GM12878 (cell line): ENCODE measurements at regions not wholly inside any gene's neighbourhood (a gene's known extent, or its start where the extent isn't known, plus 50 kb on each side); places are given as distances from the start of the nearest gene placed in this dataset.

ENCODE experiments used
- ATAC-seq: fragments of 200-7000 bp; cut with Tn5 transposase; 3 replicates; pipeline ENCODE4 v1.9.1; 2020; ENCODE audit warnings: mild to moderate bottlenecking, moderate library complexity
- BruUV-seq: library from RNA; stranded (reverse); fragments of 400-500 nt; replicated peaks from 2 replicates; lab custom pipeline; 2021; lab: Mats Ljungman, UMichigan
- CTCF ChIA-PET: fragments of 300-600 bp; sonication (Branson Sonifier 250); formaldehyde crosslinking; extraction: SDS; loops from one replicate; lab custom pipeline; 2021; ENCODE audit warnings: inconsistent platforms; lab: Yijun Ruan, JAX
- POLR2A ChIA-PET: fragments of 350-600 bp; formaldehyde crosslinking; extraction: SDS; loops from one replicate; lab custom pipeline; 2021; ENCODE audit warnings: inconsistent platforms; lab: Charles Lee
- RAD21 ChIA-PET: fragments of 300-600 bp; sonication (Branson Sonifier 250); formaldehyde crosslinking; loops from one replicate; lab custom pipeline; 2023; ENCODE audit warnings: antibody characterized with exemption; ENCODE audit not compliant: unreplicated experiment; lab: Charles Lee
- SMC1A ChIA-PET: fragments of 300-600 bp; sonication (Branson Sonifier 250); formaldehyde crosslinking; loops from one replicate; lab custom pipeline; 2023; ENCODE audit not compliant: unreplicated experiment, uncharacterized antibody; lab: Charles Lee
- DNase-seq: peaks from one replicate; pipeline ENCODE4 v3.0.0-alpha.2; 2011; ENCODE audit warnings: low read depth, low spot score
- FAIRE-seq: peaks from 3 replicates; lab custom pipeline; 2011; peaks lifted over from hg19 to GRCh38; lab: Jason Lieb, UNC
- H2AFZ ChIP-seq: 2 replicates; pipeline ENCODE4 v1.6.0; 2011; ENCODE audit warnings: low read depth, low read length, control low read depth; ENCODE audit not compliant: control insufficient read depth
- H3K27ac ChIP-seq: 2 replicates; pipeline ENCODE4 v1.5.1; 2011; ENCODE audit warnings: control low read depth; ENCODE audit not compliant: control insufficient read depth, insufficient read depth
- H3K27me3 ChIP-seq, 2 experiments: replicated peaks in 1 of 2; 2 replicates each; pipeline versions ENCODE4 v1.6.0 to v1.6.1; 2011; ENCODE audit warnings: low read length in 1 of 2; ENCODE audit not compliant: control insufficient read depth in 2 of 2, insufficient read depth in 2 of 2
- H3K36me3 ChIP-seq, 2 experiments: 2 replicates each; pipeline ENCODE4 v1.5.1; 2011; ENCODE audit warnings: low read length in 1 of 2; ENCODE audit not compliant: control insufficient read depth in 2 of 2, insufficient read depth in 2 of 2
- H3K4me1 ChIP-seq: 2 replicates; pipeline ENCODE4 v1.6.1; 2011; ENCODE audit warnings: mild to moderate bottlenecking, low read length, moderate library complexity, mixed read lengths; ENCODE audit not compliant: control insufficient read depth, insufficient read depth
- H3K4me2 ChIP-seq: 2 replicates; pipeline ENCODE4 v1.6.0; 2011; ENCODE audit warnings: control low read depth; ENCODE audit not compliant: control insufficient read depth, insufficient read depth
- H3K4me3 ChIP-seq: fragments of 200-600 bp; sonication (generic); 2 replicates; pipeline ENCODE4 v1.5.1; 2016
- H3K79me2 ChIP-seq: 2 replicates; pipeline ENCODE4 v1.6.0; 2011; ENCODE audit warnings: low read length; ENCODE audit not compliant: control insufficient read depth, insufficient read depth
- H3K9ac ChIP-seq: 2 replicates; pipeline ENCODE4 v1.8.0; 2011; ENCODE audit warnings: low read length, control low read depth, mixed read lengths; ENCODE audit not compliant: control insufficient read depth, insufficient read depth
- H3K9me3 ChIP-seq: replicated peaks from 3 replicates; pipeline ENCODE4 v1.5.1; 2011; ENCODE audit warnings: mild to moderate bottlenecking, low read length; ENCODE audit not compliant: control insufficient read depth, insufficient read depth
- H4K20me1 ChIP-seq: 2 replicates; pipeline ENCODE4 v1.6.0; 2011; ENCODE audit not compliant: control insufficient read depth, insufficient read depth
- ATF3 ChIP-seq: IDR thresholded peaks from 2 replicates; pipeline ENCODE4 v1.6.1; 2011; ENCODE audit warnings: low read depth, mild to moderate bottlenecking, low read length, moderate library complexity, borderline replicate concordance; ENCODE audit errors: extremely low read depth
- BCL3 ChIP-seq: IDR thresholded peaks from 2 replicates; pipeline ENCODE4 v1.6.1; 2011; ENCODE audit warnings: borderline replicate concordance, low read depth, mild to moderate bottlenecking, moderate library complexity, low read length; ENCODE audit not compliant: insufficient read depth, poor library complexity, severe bottlenecking
- EED ChIP-seq: sonication (generic); IDR thresholded peaks from 2 replicates; pipeline ENCODE4 v1.6.1; 2016; ENCODE audit warnings: antibody characterized with exemption, low read depth
- MXI1 ChIP-seq: fragments of 150-350 bp; IDR thresholded peaks from 2 replicates; pipeline ENCODE4 v1.6.1; 2011; ENCODE audit warnings: low read depth, mild to moderate bottlenecking, inconsistent platforms, low read length, improper control_type of control experiment
- NFYB ChIP-seq: IDR thresholded peaks from 2 replicates; pipeline ENCODE4 v1.6.1; 2011; ENCODE audit warnings: low read depth, mild to moderate bottlenecking, low read length, improper control_type of control experiment, moderate library complexity; ENCODE audit not compliant: insufficient read depth
- NRF1 ChIP-seq: conservative IDR thresholded peaks from 2 replicates; pipeline ENCODE4 v1.6.1; 2011; ENCODE audit warnings: mild to moderate bottlenecking, low read depth, low read length, improper control_type of control experiment
- RELA ChIP-seq: fragments of 450-650 bp; IDR thresholded peaks from 2 replicates; pipeline ENCODE4 v1.8.0; 2014; ENCODE audit warnings: borderline replicate concordance; ENCODE audit not compliant: partially characterized antibody
- SREBF1 ChIP-seq: IDR thresholded peaks from 2 replicates; pipeline ENCODE4 v1.6.1; 2012; ENCODE audit warnings: mild to moderate bottlenecking, low read length
- SUPT20H ChIP-seq: IDR thresholded peaks from 2 replicates; pipeline ENCODE4 v1.6.1; 2011; ENCODE audit warnings: low read depth, mild to moderate bottlenecking, low read length, moderate library complexity, borderline replicate concordance; ENCODE audit not compliant: control insufficient read depth
- TBL1XR1 ChIP-seq: IDR thresholded peaks from 2 replicates; pipeline ENCODE4 v1.6.1; 2012; ENCODE audit warnings: low read depth, low read length, improper control_type of control experiment
- TCF12 ChIP-seq: IDR thresholded peaks from 2 replicates; pipeline ENCODE4 v1.6.1; 2011; ENCODE audit warnings: low read depth, mild to moderate bottlenecking, low read length
- TCF3 ChIP-seq: IDR thresholded peaks from 2 replicates; pipeline ENCODE4 v1.6.1; 2012; ENCODE audit warnings: low read depth, mild to moderate bottlenecking, low read length, borderline replicate concordance; ENCODE audit not compliant: insufficient read depth
- ZNF24 ChIP-seq: fragments of 450-650 bp; IDR thresholded peaks from 2 replicates; pipeline ENCODE4 v1.6.1; 2017; ENCODE audit warnings: antibody characterized with exemption, mild to moderate bottlenecking
- WGBS: methylation state at CpG from one replicate; pipeline ENCODE4 v1.1.6; 2016; ENCODE audit warnings: low lambda C conversion rate; ENCODE audit not compliant: insufficient replicate concordance, insufficient coverage; ENCODE audit errors: missing lambda C conversion rate; 5-methylcytosine and 5-hydroxymethylcytosine counted together
- in situ Hi-C: fragments of 300-500 bp; cut with MboI; formaldehyde crosslinking; loops from 9 replicates; pipeline ENCODE4 v1.14.3; 2018; ENCODE audit warnings: mixed read lengths
- intact Hi-C: fragments of 100-400 bp; cut with micrococcal nuclease; formaldehyde crosslinking; loops from one replicate; pipeline ENCODE4 v1.14.2; 2022; ENCODE audit not compliant: unreplicated experiment

GRCh38 chr2:6024784-6025183, 332.6 kb downstream of the SOX11 start:
- DNase-seq = no peak
- intact Hi-C loops = no loop called here
- Histone ChIP-seq H4K20me1 (no peaks in the 10 kb centered on the region), H3K79me2 (no peaks in the 10 kb centered on the region), H3K36me3 (no peaks in the 10 kb centered on the region), H3K27ac (no peak overlapping the region), H3K4me2 (no peak overlapping the region), H3K4me3 (no peak overlapping the region), H3K4me1 (no peaks in the 10 kb centered on the region), H2AFZ (no peak overlapping the region), H3K9me3 (no peaks in the 10 kb centered on the region), H3K27me3 (no peaks in the 10 kb centered on the region), H3K9ac (no peak overlapping the region)
- RAD21 ChIA-PET = no interaction called here
- CTCF ChIA-PET = no interaction called here
- ATAC-seq = no peak
- POLR2A ChIA-PET = interaction anchor here (0.5 kb wide), 1 partner anchor 261 kb away, joined by 3 read pairs; no protein-coding TSS in a partner anchor
- SMC1A ChIA-PET = no interaction called here
- in situ Hi-C loops = no loop called here
- BruUV-seq = no TSS peak
- 46% methylated on average over 1 of the region's 1 CpG for WGBS
- TF ChIP-seq TCF12 (no peak), BCL3 (no peak), NRF1 (no peak), TBL1XR1 (no peak), MXI1 (no peak), ATF3 (no peak), SREBF1 (no peak), EED (no peak), NFYB (no peak), ZNF24 (no peak), SUPT20H (no peak), RELA (no peak), TCF3 (no peak)
- no peak for FAIRE-seq
